Fibroblast of lung (primary cell): ENCODE measurements at regions not wholly inside any gene's neighbourhood (a gene's known extent, or its start where the extent isn't known, plus 50 kb on each side); places are given as distances from the start of the nearest gene placed in this dataset.

Source experiments
- DNase-seq, 2 donors: peaks; one replicate each; pipeline versions ENCODE4 v3.0.0 to v3.0.0-alpha.2; 2010; ENCODE audit warnings: low read depth in 2 of 2
- H2AFZ ChIP-seq: 2 replicates; pipeline ENCODE4 v1.5.1; 2012; ENCODE audit warnings: low read length, control low read depth, inconsistent platforms
- H3K27ac ChIP-seq: 2 replicates; pipeline ENCODE4 v1.5.1; 2011; ENCODE audit warnings: low read length, control low read depth; ENCODE audit not compliant: insufficient read depth
- H3K27me3 ChIP-seq: 2 replicates; pipeline ENCODE4 v1.5.1; 2011; ENCODE audit warnings: mild to moderate bottlenecking, low read length; ENCODE audit not compliant: control insufficient read depth, insufficient read depth
- H3K36me3 ChIP-seq: 2 replicates; pipeline ENCODE4 v1.5.1; 2011; ENCODE audit warnings: low read length; ENCODE audit not compliant: control insufficient read depth, insufficient read depth
- H3K4me1 ChIP-seq: 2 replicates; pipeline ENCODE4 v1.5.1; 2011; ENCODE audit warnings: low read length; ENCODE audit not compliant: control insufficient read depth, insufficient read depth; ENCODE audit errors: extremely low read depth
- H3K4me2 ChIP-seq: 2 replicates; pipeline ENCODE4 v1.5.1; 2011; ENCODE audit warnings: low read length, control low read depth; ENCODE audit not compliant: insufficient read depth; ENCODE audit errors: extremely low read depth
- H3K4me3 ChIP-seq, 4 experiments: fragments of 200-600 bp in 1 of 4; sonication (generic) in 1 of 4; replicated peaks in 1 of 4; 2 replicates each; pipeline ENCODE4 v1.5.1; 2011 to 2016; ENCODE audit warnings: low read length in 4 of 4, low read depth in 3 of 4, mild to moderate bottlenecking in 3 of 4, control low read depth in 2 of 4, inconsistent platforms in 1 of 4, mixed read lengths in 1 of 4; ENCODE audit not compliant: insufficient read depth in 1 of 4; ENCODE audit errors: control extremely low read depth in 1 of 4
- H3K79me2 ChIP-seq: 2 replicates; pipeline ENCODE4 v1.5.1; 2012; ENCODE audit warnings: mild to moderate bottlenecking, low read length, inconsistent platforms; ENCODE audit not compliant: control insufficient read depth, insufficient read depth
- H3K9ac ChIP-seq: 2 replicates; pipeline ENCODE4 v1.5.1; 2011; ENCODE audit warnings: mild to moderate bottlenecking, low read length, control low read depth; ENCODE audit not compliant: insufficient read depth
- H3K9me3 ChIP-seq: 2 replicates; pipeline ENCODE4 v1.5.1; 2012; ENCODE audit warnings: low read depth, low read length; ENCODE audit not compliant: control insufficient read depth, insufficient read depth
- H4K20me1 ChIP-seq: 2 replicates; pipeline ENCODE4 v1.5.1; 2011; ENCODE audit warnings: low read length; ENCODE audit not compliant: control insufficient read depth, insufficient read depth; ENCODE audit errors: extremely low read depth
- EZH2 ChIP-seq: IDR thresholded peaks from 2 replicates; pipeline ENCODE4 v1.5.1; 2012; ENCODE audit warnings: low read length, control low read depth, mild to moderate bottlenecking; ENCODE audit errors: missing control alignments
- TF ChIP-seq, protein P1 (sequence below), 2 donors: IDR thresholded peaks in 1 of 2; conservative IDR thresholded peaks in 1 of 2; 1 replicate in 1 of 2; 2 replicates in 1 of 2; pipeline ENCODE4 v1.5.1; 2011 to 2012; ENCODE audit warnings: low read length in 2 of 2, control low read depth in 1 of 2, inconsistent platforms in 1 of 2, low read depth in 1 of 2, mild to moderate bottlenecking in 1 of 2

DNA sequence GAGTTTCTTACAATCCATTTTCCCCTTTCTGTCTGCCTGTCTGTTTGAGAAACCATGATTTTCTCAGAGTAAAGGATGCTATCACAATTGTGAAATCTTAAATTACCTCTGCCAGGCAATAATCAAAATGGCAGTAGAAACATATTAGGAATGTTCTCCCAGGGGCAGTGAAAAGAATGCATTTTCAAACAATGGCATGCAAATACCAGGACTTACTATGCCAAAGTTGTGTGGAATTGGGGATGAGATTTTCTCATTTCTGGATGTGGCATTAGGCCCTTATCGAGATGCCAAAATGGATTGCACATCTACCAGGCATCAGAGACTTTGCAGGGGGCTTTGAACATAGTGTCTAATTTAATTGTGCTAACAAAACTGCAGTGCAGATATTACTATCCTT, 821.4 kb downstream of the RNF144A start:
- H3K79me2 ChIP-seq = no peaks in the 10 kb centered on the region
- no peaks in the 10 kb centered on the region for H3K27me3 ChIP-seq
- no peak overlapping the region for H3K4me2 ChIP-seq
- no peaks in the 10 kb centered on the region for H3K36me3 ChIP-seq
- no peak overlapping the region for H3K4me3 ChIP-seq
- no peak overlapping the region for H2AFZ ChIP-seq
- no peak overlapping the region for H3K27ac ChIP-seq
- H3K9me3 ChIP-seq = no peaks in the 10 kb centered on the region
- no peaks in the 10 kb centered on the region for H3K4me1 ChIP-seq
- H4K20me1 ChIP-seq = no peaks in the 10 kb centered on the region
- DNase-seq = peak in 1 of 2 donors; percentile 17
- no peak for TF ChIP-seq EZH2
- TF ChIP-seq, protein P1, sequence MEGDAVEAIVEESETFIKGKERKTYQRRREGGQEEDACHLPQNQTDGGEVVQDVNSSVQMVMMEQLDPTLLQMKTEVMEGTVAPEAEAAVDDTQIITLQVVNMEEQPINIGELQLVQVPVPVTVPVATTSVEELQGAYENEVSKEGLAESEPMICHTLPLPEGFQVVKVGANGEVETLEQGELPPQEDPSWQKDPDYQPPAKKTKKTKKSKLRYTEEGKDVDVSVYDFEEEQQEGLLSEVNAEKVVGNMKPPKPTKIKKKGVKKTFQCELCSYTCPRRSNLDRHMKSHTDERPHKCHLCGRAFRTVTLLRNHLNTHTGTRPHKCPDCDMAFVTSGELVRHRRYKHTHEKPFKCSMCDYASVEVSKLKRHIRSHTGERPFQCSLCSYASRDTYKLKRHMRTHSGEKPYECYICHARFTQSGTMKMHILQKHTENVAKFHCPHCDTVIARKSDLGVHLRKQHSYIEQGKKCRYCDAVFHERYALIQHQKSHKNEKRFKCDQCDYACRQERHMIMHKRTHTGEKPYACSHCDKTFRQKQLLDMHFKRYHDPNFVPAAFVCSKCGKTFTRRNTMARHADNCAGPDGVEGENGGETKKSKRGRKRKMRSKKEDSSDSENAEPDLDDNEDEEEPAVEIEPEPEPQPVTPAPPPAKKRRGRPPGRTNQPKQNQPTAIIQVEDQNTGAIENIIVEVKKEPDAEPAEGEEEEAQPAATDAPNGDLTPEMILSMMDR (conservative IDR thresholded peaks at IDR 0.05 in 1 of 2, IDR thresholded peaks at IDR 0.05 in 1 of 2; ENCODE audit: low read depth in 1 of 2, low read length in 2 of 2) = no peak
- H3K9ac ChIP-seq = no peak overlapping the region

DNA sequence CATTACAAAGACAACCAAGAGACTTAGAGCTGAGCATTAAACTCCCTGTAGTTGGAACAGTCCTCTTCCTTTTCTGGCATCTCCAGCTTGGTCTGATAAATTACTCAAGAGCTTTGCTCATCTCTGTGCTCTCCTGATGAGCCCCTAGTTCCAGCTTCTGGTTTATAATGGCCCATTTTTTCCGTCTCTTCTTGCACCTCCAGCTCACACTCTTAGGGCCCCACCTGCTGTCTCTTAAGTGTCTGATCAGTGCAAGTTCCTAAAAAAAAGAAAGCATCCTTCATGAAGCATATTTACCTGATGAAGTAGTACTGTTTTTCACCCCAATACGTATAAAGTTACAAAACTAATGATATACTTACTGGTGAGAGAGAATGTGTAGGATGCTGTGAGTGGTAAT, 822.9 kb downstream of the RNF144A start:
- Histone ChIP-seq H3K79me2 (no peaks in the 10 kb centered on the region), H3K4me3 (no peak overlapping the region), H3K27ac (no peak overlapping the region), H3K4me1 (no peaks in the 10 kb centered on the region), H3K4me2 (no peak overlapping the region), H3K9me3 (no peaks in the 10 kb centered on the region), H4K20me1 (no peaks in the 10 kb centered on the region), H3K27me3 (no peaks in the 10 kb centered on the region), H2AFZ (no peak overlapping the region), H3K36me3 (no peaks in the 10 kb centered on the region), H3K9ac (no peak overlapping the region)
- DNase-seq = no peak
- no peak for TF ChIP-seq EZH2
- TF ChIP-seq, protein P1 (conservative IDR thresholded peaks at IDR 0.05 in 1 of 2, IDR thresholded peaks at IDR 0.05 in 1 of 2; ENCODE audit: low read depth in 1 of 2, low read length in 2 of 2) = no peak

DNA sequence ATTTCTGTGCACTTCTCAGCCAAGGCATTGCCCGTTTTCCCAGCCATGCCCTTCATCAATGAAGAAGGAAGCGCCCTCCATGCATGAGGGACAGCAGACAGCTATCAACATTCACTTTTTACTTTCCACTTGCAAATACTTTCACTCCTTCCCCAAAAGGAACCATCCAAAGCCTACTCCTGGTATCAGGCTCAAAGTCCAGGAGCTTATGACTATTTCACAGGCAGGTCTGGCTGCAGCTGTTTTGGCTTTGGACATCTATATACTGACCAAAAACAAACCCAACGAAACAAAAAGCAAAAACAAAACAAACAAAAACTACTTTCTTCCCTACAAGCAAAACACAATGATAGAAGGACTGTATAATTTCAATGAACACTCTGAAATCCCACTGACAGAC, 825.1 kb downstream of the RNF144A start:
- no peak for DNase-seq
- Histone ChIP-seq H3K9ac (no peak overlapping the region), H3K36me3 (no peaks in the 10 kb centered on the region), H3K9me3 (no peaks in the 10 kb centered on the region), H3K27ac (no peak overlapping the region), H4K20me1 (no peaks in the 10 kb centered on the region), H3K4me2 (no peak overlapping the region), H3K4me3 (no peak overlapping the region), H2AFZ (no peak overlapping the region), H3K79me2 (no peaks in the 10 kb centered on the region), H3K4me1 (no peaks in the 10 kb centered on the region), H3K27me3 (no peaks in the 10 kb centered on the region)
- TF ChIP-seq, protein P1 (conservative IDR thresholded peaks at IDR 0.05 in 1 of 2, IDR thresholded peaks at IDR 0.05 in 1 of 2; ENCODE audit: low read depth in 1 of 2, low read length in 2 of 2) = no peak
- no peak for TF ChIP-seq EZH2
